ENCODE measurements at regions not wholly inside any gene's neighbourhood (a gene's known extent, or its start where the extent isn't known, plus 50 kb on each side); places are given as distances from the start of the nearest gene placed in this dataset.

DNA sequence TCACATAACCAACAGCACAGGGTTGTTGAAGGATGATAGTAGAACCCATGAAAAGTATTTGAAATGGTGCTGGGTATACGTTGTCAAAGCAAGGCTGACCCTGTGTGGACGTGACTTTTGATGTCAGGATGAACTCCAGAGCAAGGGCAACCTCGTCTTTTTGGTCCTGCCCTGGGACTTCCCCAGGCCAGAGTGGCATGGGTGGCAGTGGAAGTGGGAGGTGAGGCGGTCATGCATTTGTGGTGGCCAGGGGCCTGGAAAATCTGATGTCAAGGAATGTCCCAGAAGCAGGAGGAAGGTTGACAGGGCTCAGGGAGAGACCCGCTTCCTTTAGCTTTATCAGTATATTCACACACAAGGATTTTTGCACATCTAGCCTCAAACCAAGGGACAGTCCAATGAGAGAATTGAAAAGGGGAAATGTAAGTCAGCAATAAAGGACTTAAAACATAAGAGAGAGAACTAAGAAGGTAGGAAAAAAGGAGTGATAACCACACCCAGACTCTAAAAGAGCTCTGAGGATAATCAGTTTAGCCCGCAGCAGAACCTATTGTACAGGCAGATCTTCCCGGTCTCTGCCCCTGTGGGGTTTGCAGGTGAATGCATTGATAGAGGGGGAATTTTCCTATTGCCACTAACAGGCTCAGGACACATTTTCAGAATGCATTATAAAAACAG, 98.8 kb upstream of the HDGFL1 start:
- Histone ChIP-seq H3K9me3 (ENCODE audit: control extremely low read depth in 1 of 5, control insufficient read depth in 4 of 5, insufficient read depth in 2 of 5, low read depth in 1 of 5, low read length in 4 of 5) (no peaks in the 10 kb centered on the region), H3K36me3 (ENCODE audit: control insufficient read depth in 4 of 4, insufficient read depth in 4 of 4, low read length in 3 of 4) (no peaks in the 10 kb centered on the region), H3K4me3 (ENCODE audit: control insufficient read depth in 1 of 7, extremely low read depth in 1 of 7, insufficient read depth in 4 of 7, low read depth in 2 of 7, low read length in 6 of 7) (no peak overlapping the region), H3K4me1 (ENCODE audit: control extremely low read depth in 1 of 4, control insufficient read depth in 4 of 4, insufficient read depth in 4 of 4, low read length in 3 of 4) (peaks cover 2 to 35% (median 14%) of the 10 kb centered on the region in 4 experiments), H3K27ac (ENCODE audit: insufficient read depth in 1 of 2, low read depth in 1 of 2, low read length in 2 of 2, poor library complexity in 1 of 2, severe bottlenecking in 2 of 2) (peak overlapping the region in 1 of 2 experiments; percentile 37), H3K27me3 (replicated peaks in 2 of 5; ENCODE audit: control insufficient read depth in 4 of 5, insufficient read depth in 5 of 5, low read length in 4 of 5) (no peaks in the 10 kb centered on the region)
- no peak for DNase-seq
- 95% methylated on average over 3 of the region's 7 CpGs for whole genome bisulfite sequencing (ENCODE audit: insufficient coverage)
- ChIA-PET CTCF (interaction anchor here (1.2 kb wide), 1 partner anchor 1907 kb away, joined by 3 read pairs; no protein-coding TSS in a partner anchor), POLR2A (interaction anchor here (0.6 kb wide), 1 partner anchor 622 kb away, joined by 3 read pairs; no protein-coding TSS in a partner anchor)

DNA sequence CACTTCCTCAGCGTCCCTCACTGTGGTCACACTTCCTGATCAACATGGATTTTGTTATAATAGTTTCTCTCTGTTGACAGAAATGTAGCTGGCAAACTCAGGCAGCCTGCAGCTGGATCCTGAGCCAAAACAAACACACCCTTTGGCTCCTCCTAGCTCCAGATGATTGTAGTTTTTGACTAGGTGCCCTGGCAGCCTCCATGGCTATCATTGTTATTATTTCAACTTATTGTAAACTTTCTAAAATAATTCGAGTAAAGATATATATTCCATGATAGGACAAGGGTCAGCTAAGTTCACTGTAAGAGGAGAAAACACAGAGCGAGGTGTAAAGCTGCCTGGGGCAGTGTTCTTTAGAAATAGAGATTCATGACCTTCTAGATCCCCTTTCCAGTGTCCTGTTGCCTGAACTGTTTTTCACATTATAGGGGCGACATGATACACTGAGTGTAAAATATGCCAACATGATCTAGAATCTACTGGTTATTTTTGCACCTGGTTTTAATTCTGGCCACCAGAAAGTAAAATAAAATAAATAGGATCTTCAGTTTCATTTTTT, 98.2 kb upstream of the HDGFL1 start:
- H3K27ac ChIP-seq (ENCODE audit: insufficient read depth in 1 of 2, low read depth in 1 of 2, low read length in 2 of 2, poor library complexity in 1 of 2, severe bottlenecking in 2 of 2): peak overlapping the region in 1 of 2 experiments; percentile 37
- no peaks in the 10 kb centered on the region for H3K27me3 ChIP-seq (replicated peaks in 2 of 5; ENCODE audit: control insufficient read depth in 4 of 5, insufficient read depth in 5 of 5, low read length in 4 of 5)
- ChIA-PET CTCF (interaction anchor here (1.2 kb wide), 1 partner anchor 1907 kb away, joined by 3 read pairs; no protein-coding TSS in a partner anchor), POLR2A (no interaction called here)
- 100% methylated on average over 1 of the region's 4 CpGs for WGBS (ENCODE audit: insufficient coverage)
- H3K4me3 ChIP-seq (ENCODE audit: control insufficient read depth in 1 of 7, extremely low read depth in 1 of 7, insufficient read depth in 4 of 7, low read depth in 2 of 7, low read length in 6 of 7): peak overlapping the region in 1 of 7 experiments; percentile 3
- no peaks in the 10 kb centered on the region for H3K9me3 ChIP-seq (ENCODE audit: control extremely low read depth in 1 of 5, control insufficient read depth in 4 of 5, insufficient read depth in 2 of 5, low read depth in 1 of 5, low read length in 4 of 5)
- no peaks in the 10 kb centered on the region for H3K36me3 ChIP-seq (ENCODE audit: control insufficient read depth in 4 of 4, insufficient read depth in 4 of 4, low read length in 3 of 4)
- peaks cover 2 to 35% (median 14%) of the 10 kb centered on the region in 4 experiments for H3K4me1 ChIP-seq (ENCODE audit: control extremely low read depth in 1 of 4, control insufficient read depth in 4 of 4, insufficient read depth in 4 of 4, low read length in 3 of 4)
- peak; percentile 14 to 73 (median 50) for DNase-seq

DNA sequence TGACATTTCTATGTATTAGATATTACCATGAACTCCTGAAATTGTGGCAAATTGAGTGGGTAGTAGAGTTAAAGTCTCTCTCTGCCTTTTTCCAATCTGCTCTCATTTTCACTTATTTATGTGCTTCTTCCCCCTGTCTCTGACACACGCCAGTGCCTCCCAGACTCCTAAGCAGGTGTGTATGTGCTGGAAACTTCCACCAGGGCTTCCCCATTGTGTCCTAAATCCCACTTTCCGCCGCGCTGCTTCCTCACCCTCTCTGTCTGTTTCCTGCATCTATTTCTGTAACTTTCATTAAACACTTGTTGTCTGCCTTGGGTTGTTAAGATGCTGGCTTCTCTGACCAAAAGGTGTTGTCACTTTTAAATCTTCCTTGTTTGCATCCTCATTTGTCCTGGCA, 97.6 kb upstream of the HDGFL1 start:
- Histone ChIP-seq H3K27ac (ENCODE audit: insufficient read depth in 1 of 2, low read depth in 1 of 2, low read length in 2 of 2, poor library complexity in 1 of 2, severe bottlenecking in 2 of 2) (peak overlapping the region in 1 of 2 experiments; percentile 37), H3K4me1 (ENCODE audit: control extremely low read depth in 1 of 4, control insufficient read depth in 4 of 4, insufficient read depth in 4 of 4, low read length in 3 of 4) (peaks cover 2 to 35% (median 14%) of the 10 kb centered on the region in 4 experiments), H3K9me3 (ENCODE audit: control extremely low read depth in 1 of 5, control insufficient read depth in 4 of 5, insufficient read depth in 2 of 5, low read depth in 1 of 5, low read length in 4 of 5) (no peaks in the 10 kb centered on the region), H3K36me3 (ENCODE audit: control insufficient read depth in 4 of 4, insufficient read depth in 4 of 4, low read length in 3 of 4) (no peaks in the 10 kb centered on the region), H3K4me3 (ENCODE audit: control insufficient read depth in 1 of 7, extremely low read depth in 1 of 7, insufficient read depth in 4 of 7, low read depth in 2 of 7, low read length in 6 of 7) (peak overlapping the region in 1 of 7 experiments; percentile 3), H3K27me3 (replicated peaks in 2 of 5; ENCODE audit: control insufficient read depth in 4 of 5, insufficient read depth in 5 of 5, low read length in 4 of 5) (no peaks in the 10 kb centered on the region)
- CTCF ChIA-PET: interaction anchor here (1.0 kb wide), 1 partner anchor 68 kb away, joined by 3 read pairs; no protein-coding TSS in a partner anchor
- 40% methylated on average over 1 of the region's 4 CpGs for WGBS (ENCODE audit: insufficient coverage)
- POLR2A ChIA-PET: no interaction called here
- DNase-seq: no peak

DNA sequence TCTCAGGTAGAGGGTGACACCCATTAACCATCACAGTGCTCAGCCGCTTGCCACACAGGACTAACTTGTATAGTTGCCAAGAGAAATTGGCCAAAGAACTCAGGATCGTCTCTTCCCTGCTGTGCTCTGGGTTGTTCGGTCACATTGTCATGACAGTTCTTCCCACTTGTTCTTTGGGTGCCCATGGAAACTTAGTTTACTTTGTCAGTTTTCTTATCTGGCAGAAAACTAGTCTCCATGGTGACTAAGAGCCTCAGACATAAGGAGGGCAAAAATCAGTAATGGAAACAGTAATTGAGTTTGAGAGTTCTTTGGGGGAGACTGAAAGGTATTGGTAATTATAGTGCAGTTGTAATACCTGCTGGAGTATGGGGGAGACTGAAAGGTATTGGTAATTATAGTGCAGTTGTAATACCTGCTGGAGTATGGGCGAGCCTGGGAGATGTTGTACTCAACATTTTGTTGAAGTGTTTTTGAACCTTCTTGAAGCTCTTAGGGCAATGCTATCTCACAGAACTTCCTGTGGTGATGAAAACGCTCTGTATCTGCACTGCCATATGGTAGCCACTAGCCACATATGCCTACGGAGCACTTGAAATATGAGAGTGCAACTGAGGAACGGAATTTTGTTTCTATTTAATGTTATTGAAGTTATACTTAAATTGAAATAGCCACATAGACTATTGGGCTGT, 95.2 kb upstream of the HDGFL1 start:
- Histone ChIP-seq H3K27ac (ENCODE audit: insufficient read depth in 1 of 2, low read depth in 1 of 2, low read length in 2 of 2, poor library complexity in 1 of 2, severe bottlenecking in 2 of 2) (peak overlapping the region; percentile 64 to 85), H3K4me3 (ENCODE audit: control insufficient read depth in 1 of 7, extremely low read depth in 1 of 7, insufficient read depth in 4 of 7, low read depth in 2 of 7, low read length in 6 of 7) (peak overlapping the region in 2 of 7 experiments; percentile 19 to 44), H3K4me1 (ENCODE audit: control extremely low read depth in 1 of 4, control insufficient read depth in 4 of 4, insufficient read depth in 4 of 4, low read length in 3 of 4) (peaks cover 2 to 35% (median 14%) of the 10 kb centered on the region in 4 experiments), H3K36me3 (ENCODE audit: control insufficient read depth in 4 of 4, insufficient read depth in 4 of 4, low read length in 3 of 4) (no peaks in the 10 kb centered on the region), H3K27me3 (replicated peaks in 2 of 5; ENCODE audit: control insufficient read depth in 4 of 5, insufficient read depth in 5 of 5, low read length in 4 of 5) (no peaks in the 10 kb centered on the region), H3K9me3 (ENCODE audit: control extremely low read depth in 1 of 5, control insufficient read depth in 4 of 5, insufficient read depth in 2 of 5, low read depth in 1 of 5, low read length in 4 of 5) (no peaks in the 10 kb centered on the region)
- ChIA-PET CTCF (no interaction called here), POLR2A (interaction anchor here (0.7 kb wide), 1 partner anchor 394 kb away, joined by 4 read pairs; no protein-coding TSS in a partner anchor)
- DNase-seq: peak; percentile 78 to 96 (median 91)
- 73% methylated on average over 4 of the region's 7 CpGs for WGBS (ENCODE audit: insufficient coverage)

DNA sequence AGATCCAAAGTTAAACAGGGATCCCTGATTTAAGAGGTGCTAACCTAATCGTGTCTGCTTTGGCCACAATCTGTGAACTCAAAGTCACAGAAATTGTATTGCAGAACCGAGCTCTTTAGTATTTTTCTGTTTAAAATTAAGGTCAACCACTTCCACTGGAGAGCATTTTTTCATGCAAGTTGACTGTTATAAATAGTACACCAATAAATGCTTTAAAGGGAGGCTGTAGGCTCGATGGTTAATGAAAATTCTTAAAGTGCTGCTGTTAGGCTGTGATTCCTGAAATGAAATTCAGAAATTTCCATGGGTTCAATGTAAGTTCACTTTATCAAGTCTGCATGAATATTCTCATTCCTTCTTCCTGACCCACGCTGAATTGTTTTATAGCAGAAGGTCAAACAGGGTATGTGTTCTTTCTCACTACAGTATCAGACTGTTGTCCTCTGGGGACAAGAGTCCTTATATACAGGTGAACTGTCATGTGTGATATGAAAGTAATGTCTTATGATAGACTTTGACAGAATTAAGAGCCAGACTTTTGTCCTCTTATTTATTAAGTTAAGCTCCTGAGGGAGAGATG, 92.5 kb upstream of the HDGFL1 start:
- ChIA-PET POLR2A (no interaction called here), CTCF (no interaction called here)
- H3K4me1 ChIP-seq (ENCODE audit: control extremely low read depth in 1 of 4, control insufficient read depth in 4 of 4, insufficient read depth in 4 of 4, low read length in 3 of 4): peaks cover 0 to 18% (median 4%) of the 10 kb centered on the region in 4 experiments
- no peaks in the 10 kb centered on the region for H3K27me3 ChIP-seq (replicated peaks in 2 of 5; ENCODE audit: control insufficient read depth in 4 of 5, insufficient read depth in 5 of 5, low read length in 4 of 5)
- H3K4me3 ChIP-seq (ENCODE audit: control insufficient read depth in 1 of 7, extremely low read depth in 1 of 7, insufficient read depth in 4 of 7, low read depth in 2 of 7, low read length in 6 of 7): no peak overlapping the region
- peaks cover 0 to 3% (median 0%) of the 10 kb centered on the region in 5 experiments for H3K9me3 ChIP-seq (ENCODE audit: control extremely low read depth in 1 of 5, control insufficient read depth in 4 of 5, insufficient read depth in 2 of 5, low read depth in 1 of 5, low read length in 4 of 5)
- no peaks in the 10 kb centered on the region for H3K36me3 ChIP-seq (ENCODE audit: control insufficient read depth in 4 of 4, insufficient read depth in 4 of 4, low read length in 3 of 4)
- no peak overlapping the region for H3K27ac ChIP-seq (ENCODE audit: insufficient read depth in 1 of 2, low read depth in 1 of 2, low read length in 2 of 2, poor library complexity in 1 of 2, severe bottlenecking in 2 of 2)
- WGBS (ENCODE audit: insufficient coverage): 100% methylated on average over 1 of the region's 4 CpGs
- DNase-seq: no peak

DNA sequence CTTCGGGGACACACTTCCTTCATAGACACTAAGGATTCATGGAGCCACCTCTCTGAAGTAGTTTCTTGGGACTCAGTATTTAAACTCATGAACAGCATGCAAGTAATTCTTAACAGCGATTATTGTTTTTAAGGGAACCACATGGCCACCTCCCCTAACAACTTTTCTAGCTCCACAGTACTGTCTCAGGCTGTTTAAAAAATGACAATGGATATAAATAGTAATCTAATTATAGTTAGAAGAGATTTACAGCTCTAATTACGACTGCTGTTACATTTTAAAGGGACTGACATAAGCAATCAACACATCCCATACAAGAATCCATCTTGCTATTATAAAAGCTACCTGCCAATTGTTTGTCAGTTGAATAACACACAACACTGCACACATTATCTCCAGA, 72.1 kb upstream of the HDGFL1 start:
- Histone ChIP-seq H3K4me3 (ENCODE audit: control insufficient read depth in 1 of 7, extremely low read depth in 1 of 7, insufficient read depth in 4 of 7, low read depth in 2 of 7, low read length in 6 of 7) (no peak overlapping the region), H3K36me3 (ENCODE audit: control insufficient read depth in 4 of 4, insufficient read depth in 4 of 4, low read length in 3 of 4) (no peaks in the 10 kb centered on the region), H3K4me1 (ENCODE audit: control extremely low read depth in 1 of 4, control insufficient read depth in 4 of 4, insufficient read depth in 4 of 4, low read length in 3 of 4) (no peaks in the 10 kb centered on the region), H3K27ac (ENCODE audit: insufficient read depth in 1 of 2, low read depth in 1 of 2, low read length in 2 of 2, poor library complexity in 1 of 2, severe bottlenecking in 2 of 2) (no peak overlapping the region), H3K9me3 (ENCODE audit: control extremely low read depth in 1 of 5, control insufficient read depth in 4 of 5, insufficient read depth in 2 of 5, low read depth in 1 of 5, low read length in 4 of 5) (peaks cover 0 to 1% (median 0%) of the 10 kb centered on the region in 5 experiments), H3K27me3 (replicated peaks in 2 of 5; ENCODE audit: control insufficient read depth in 4 of 5, insufficient read depth in 5 of 5, low read length in 4 of 5) (no peaks in the 10 kb centered on the region)
- no peak for DNase-seq
- POLR2A ChIA-PET: no interaction called here
- whole genome bisulfite sequencing (ENCODE audit: insufficient coverage): 80% methylated on average over 2 of the region's 3 CpGs
- CTCF ChIA-PET: no interaction called here
